D341Med (cell line): ENCODE measurements at regions not wholly inside any gene's neighbourhood (a gene's known extent, or its start where the extent isn't known, plus 50 kb on each side); places are given as distances from the start of the nearest gene placed in this dataset.

ENCODE experiments used
- DNase-seq: peaks from one replicate; pipeline ENCODE4 v3.0.0; 2012; ENCODE audit warnings: low spot score

DNA sequence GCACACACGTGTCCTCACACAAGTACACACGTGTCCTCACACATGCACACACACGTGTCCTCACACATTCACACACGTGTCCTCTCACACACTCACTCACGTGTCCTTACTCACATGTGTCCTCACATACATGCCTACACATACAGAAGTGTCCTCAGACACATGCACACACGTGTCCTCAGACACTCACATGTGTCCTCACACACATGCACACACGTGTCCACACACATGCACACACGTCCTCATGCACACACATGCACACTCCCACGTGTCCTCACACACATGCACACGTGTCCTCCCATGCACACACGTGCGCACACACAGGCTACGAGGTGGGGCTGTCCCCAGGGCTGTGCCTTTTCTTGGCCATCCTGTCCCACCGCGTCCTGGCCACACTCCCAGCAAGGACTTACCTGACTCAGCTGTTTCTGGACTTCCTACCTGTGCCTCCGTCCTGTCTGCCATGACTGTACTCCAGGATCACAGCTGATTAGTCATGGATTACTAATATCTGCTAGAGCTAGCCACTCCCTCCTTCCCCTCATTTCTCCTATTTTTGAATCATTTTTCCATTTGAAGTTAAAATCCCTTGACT, 990.2 kb downstream of the BRD1 start:
- no peak for DNase-seq

DNA sequence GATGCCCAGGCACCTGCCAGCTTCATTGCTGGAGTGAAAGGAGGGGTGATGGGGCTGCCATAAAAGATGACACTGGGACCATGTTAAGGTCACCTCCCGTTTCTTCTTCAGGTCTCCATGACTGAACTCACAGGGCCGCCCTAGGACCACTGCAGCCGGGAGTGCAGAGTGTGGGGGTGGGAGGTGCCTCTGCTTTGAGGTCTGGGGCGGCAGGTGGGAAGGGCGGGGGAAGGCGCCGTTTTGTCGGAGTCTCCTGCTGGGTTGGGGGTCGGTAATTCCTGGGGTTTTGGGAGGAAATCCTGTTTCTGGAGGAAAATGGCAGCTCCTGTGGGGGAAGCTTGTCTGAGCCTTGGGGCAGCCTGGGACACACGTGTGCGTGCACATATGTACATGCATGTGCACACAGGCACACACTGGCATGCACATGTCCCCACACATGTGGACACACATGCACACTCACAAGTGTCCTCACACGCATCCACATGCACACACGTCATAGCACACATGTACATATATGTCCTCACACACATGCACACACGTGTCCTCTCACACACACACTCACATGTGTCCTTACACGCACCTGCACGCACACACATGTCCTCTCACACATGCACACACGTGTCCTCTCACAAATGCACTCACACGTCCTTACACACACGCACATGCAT, 990.9 kb downstream of the BRD1 start:
- DNase-seq: no peak

DNA sequence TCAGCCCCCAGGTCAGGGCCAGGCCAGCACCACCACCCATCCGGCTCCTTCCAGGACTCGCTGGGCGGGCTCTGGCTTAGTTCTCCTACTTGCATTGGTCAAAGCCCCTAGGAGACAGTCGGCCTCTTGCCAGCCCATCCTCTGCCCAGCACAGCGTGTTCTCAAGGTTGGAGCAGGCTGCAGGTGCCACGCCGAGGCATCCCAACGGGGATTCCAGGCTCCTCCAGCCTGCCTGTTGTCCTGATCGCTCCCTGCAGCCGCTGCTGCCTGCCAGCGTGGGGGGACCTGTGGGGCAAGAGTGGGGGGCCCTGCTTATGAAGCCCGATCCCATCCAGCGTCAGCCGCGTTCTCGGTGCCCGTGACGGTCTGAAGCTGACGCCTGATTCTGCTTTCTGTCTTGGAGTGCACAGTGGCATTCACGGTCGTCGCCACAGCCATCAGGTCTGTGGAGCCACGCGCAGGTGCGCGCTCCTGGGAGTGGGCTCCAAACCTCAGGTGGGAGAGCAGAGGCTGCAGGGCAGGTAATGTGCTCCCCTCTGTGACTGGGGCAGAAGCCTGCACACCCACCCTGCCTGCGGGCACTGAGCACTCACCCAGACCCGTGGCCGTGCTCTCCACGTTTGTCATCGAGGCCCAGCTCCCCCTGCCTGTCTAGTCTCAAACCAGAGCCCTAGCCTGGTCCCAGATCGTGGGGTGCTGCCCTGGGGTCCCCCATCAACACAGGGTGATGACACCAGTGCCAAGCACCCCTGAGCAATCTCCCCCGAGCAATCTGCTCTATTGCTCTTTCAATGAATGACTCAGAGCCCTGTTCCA, 991.6 kb downstream of the BRD1 start:
- no peak for DNase-seq

DNA sequence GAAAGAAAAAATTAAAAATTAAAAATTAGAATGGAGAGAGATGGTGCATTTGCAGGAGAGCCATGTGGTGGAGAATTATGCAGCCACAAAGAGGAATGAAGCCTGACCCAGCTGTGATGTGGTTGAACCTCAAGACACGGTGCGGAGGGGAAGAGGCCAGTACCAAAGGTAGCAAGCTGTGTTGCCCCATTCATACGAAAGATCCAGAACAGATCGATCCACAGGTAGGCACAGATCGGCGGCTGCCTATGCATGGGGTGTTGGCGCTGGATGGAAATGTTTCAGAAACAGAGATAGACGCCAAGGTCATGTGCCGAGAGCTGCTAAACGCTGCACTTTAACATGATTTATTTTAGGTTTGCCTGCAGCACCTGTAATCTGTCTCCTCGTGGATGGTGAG, 992.3 kb downstream of the BRD1 start:
- no peak for DNase-seq

DNA sequence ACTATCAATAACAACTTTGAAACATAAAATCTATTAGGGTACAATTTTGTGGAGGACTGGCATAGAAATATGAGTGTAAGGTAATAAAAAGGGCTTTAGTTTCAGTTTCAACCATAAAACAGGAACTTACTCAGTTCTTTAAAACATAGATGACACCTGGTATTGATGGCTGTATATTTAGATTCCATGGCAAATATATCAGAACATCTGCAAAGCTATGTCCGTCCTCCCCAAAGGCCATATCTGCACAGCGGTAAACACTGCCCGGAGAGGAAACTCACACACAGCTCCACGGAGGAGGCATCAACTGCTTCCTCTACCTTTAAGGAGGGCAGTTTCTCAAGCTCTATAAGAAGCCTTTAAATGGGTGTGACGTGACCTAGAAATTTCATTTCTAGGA, 993.3 kb downstream of the BRD1 start:
- DNase-seq: no peak

DNA sequence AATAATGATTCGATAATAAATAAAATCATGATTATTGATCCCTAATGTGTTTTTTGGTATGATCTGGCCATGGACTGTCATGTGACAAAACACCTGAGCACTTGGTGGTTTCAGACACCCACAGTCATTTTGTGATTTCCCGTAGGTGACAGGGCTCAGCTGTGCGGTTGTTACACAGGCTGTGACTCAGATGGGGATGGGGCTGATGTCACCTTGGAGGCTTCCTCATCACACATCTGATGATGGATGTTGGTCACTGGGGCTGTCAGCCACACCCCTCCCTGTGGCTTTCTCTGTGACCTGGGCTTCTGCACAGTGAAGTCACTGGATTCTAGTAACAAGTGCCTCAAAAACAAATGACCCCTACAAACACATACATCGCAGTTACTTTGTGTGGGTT, 995.1 kb downstream of the BRD1 start:
- DNase-seq: no peak

DNA sequence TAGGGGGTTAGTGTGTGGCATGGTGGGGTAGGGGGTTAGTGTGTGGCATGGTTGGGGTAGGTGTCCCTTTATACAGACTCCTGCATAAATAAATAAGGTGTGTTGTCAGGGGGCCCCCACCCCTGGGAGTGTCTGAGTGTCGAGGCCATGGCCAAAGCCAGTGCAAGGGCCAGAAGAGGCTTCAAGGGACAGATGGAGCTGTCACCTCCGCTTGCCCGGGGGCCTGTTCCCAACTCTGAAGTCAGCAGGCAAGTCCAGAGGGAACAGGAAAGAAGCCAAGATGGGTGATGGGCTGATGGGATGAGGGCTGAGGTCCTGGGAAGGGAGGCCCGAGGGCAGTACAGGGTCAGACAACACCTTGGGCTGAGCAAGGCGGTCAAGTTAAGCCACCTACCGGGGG, 997.8 kb downstream of the BRD1 start:
- DNase-seq: no peak

DNA sequence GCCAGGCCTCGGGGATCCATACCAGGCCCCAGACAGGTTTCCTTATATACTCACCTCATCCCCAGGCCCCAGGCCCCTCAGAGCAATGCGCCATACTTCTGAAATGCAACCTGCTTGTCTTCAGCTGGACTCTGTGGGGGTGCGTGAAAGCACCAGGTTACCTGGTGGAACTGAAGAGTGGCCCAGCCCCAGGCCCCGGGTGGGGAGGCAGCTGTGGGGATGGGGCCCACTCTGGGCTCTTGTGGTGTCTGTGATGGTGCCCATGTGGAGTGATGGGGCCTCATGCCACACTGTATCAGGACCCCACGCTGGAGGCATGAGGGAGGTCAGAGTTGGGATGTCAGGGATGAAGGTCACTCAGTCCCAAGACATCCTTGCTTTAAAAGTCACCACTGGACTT, 999.0 kb downstream of the BRD1 start:
- DNase-seq: no peak

DNA sequence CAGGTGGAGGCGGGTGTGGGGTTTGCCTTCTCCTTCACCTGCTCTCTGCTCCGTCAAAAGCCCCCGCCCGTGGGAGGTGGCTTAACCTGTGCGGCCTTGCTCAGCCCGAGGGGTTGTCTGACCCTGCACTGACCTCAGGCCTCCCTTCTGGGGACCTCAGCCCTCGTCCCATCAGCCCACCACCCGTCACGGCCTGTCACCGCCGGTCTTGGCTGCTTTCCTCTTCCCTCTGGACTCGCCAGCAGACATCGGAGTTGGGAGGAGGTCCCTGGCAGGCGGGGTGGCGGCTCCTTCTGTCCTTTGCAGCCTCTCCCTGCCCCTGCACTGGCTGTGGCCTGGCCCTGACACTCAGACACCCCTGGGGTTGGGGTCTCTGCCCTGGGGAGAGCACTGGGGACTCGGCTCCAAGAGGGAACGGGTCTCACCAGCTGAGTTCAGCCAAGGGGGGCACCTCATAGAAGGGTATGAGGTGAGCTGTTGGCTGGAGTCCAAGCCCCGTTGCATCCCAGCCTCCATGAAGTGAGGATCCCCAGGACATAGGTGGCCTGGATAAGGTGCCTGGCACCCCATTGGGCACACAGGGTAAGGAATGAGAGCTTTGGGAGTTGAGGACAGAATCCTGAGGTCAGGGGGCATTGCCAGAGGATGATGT, 999.6 kb downstream of the BRD1 start:
- DNase-seq: no peak

DNA sequence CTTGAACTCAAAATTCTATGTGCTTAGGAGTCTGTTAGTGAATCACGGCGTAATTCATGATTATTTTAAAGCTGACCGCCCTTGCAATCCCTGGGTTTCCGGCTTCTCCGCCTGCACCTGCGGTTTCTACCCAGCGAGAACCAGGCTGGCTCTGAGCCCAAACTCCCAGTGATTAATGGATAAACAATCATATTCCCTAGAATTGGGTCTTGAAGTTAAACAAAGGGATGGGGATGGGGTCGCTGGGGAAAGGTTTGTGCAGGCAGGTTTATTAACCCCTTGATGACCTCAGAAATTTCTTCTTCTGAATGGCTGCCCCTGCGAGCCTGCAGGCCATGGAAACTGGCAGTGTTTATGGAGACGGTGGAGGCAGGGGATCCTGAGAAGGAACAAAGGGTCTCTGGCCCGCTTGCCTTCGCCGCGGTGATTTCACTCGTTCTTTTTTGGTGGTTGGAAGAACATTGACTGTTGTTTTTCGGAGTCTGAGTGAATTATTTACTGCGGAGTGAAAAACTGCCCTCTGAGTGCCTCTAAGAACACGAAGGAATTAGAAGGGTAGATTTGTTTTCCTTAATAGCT, 1000.3 kb downstream of the BRD1 start:
- DNase-seq: no peak

DNA sequence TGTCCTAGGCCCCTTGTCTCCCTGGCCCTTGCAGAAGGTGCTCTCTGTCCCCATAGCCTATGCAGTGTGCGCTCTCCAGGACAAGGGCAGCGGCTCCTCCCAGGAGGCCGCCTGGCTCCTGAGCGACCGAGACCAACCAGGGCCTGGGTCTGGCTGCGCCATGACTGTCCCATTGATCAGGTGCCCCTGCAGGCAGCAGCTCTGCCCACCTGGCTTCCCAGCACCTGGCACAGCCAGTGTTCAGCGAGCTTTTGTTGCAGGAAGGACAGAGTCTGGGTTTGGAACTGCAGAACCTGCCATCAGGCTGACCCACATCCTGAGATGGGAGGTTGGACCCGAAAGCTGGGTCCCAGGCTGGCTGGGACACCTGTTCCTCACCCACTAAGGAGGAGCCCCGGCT, 1001.1 kb downstream of the BRD1 start:
- no peak for DNase-seq

DNA sequence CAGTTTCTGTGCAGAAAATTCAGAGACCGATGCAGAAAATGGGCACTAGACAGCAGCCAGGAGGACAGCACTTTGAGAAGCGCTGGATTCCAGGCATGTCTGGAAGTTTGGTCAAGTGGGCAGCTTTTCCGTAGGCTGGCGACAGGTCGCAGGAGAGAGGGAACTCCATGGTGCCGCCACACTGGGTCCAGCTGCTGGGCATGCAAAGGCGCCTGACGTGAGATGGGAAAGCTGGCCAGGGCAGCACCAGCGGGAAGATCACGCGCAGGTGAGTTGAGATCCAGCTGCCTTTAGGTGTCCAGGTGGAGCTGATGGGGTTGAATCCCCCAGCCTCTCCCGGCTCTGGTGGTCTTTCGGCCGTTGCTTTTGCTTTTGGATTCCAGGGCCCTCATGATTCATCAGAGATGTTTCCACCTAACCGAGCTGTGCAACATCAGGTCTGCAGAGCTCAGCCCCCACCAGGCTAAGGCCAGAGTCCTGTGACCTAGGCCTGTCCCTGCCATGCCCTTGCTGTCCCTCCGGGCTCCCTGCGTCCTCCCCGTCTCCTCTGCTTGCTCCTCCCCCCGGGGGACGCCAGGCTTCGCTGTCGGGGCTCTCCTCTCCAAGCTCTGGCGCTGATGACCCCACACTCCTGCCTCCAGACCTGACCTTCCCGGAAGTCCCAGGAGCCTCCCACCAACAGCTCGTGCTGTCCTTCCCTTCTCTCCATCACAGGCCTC, 1001.7 kb downstream of the BRD1 start:
- DNase-seq: no peak

DNA sequence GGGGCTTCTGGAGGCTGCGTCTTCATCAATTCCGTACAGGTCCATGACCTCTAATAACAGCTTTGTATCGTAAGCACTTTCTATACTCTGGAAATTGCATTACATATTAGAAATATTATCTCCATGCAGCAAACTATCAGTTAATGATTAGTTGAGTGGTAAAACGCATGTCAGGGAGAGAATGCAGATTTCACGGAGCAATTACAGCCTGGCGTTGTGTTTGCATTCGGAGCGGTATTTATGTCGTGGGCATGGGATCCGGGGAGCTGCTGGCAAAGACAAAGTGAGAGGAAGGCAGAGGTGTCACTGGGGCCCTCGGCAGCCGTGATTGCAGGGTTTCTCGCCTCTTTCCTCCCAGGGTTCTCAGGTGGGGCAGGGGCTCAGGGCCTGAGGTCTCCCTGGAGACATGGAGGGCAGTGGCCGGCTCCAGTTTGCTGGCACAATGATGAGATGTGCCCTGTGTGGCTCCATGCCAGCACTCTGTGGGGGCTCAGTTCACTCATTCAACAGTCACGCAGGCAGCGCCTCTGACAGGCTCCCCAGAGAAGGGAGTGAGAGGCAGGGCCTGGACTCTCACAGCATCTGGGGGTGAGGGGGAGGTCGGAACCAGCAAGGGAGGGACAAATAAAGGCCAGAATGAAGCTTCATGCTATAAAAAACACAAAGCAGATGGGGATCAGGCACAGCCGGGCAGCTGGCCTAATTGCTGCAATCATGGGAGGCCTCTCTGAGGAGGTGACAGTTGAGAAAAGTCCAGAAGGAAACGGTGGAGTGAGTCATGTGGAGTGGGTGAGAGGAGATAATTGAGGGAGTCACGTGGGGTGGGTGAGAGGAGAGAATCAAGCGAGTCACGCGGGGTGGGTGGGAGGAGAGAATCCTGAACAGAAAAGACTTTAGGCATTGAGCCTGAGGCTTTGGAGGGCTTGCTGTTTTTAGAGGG, 1002.7 kb downstream of the BRD1 start:
- no peak for DNase-seq

DNA sequence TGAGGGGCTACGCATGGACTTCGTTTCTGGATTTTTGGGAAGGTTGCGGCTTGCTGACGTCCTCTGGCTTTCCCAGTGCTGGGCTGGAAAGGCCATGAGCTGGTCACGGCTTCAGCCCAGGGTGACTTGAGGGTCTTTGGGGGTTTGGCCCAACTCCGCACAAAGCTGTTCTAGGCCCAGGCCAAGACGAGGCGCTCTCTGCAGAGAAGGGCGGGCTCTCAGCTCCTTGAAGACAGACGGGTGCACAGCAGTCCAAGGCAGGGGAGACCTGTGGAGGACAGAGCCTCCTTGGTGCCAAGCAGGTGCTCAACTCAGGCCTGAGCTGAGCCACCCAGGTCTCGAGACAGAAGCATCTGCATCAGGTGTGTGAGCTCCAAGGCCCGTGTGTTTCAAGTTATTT, 1003.7 kb downstream of the BRD1 start:
- DNase-seq: no peak

DNA sequence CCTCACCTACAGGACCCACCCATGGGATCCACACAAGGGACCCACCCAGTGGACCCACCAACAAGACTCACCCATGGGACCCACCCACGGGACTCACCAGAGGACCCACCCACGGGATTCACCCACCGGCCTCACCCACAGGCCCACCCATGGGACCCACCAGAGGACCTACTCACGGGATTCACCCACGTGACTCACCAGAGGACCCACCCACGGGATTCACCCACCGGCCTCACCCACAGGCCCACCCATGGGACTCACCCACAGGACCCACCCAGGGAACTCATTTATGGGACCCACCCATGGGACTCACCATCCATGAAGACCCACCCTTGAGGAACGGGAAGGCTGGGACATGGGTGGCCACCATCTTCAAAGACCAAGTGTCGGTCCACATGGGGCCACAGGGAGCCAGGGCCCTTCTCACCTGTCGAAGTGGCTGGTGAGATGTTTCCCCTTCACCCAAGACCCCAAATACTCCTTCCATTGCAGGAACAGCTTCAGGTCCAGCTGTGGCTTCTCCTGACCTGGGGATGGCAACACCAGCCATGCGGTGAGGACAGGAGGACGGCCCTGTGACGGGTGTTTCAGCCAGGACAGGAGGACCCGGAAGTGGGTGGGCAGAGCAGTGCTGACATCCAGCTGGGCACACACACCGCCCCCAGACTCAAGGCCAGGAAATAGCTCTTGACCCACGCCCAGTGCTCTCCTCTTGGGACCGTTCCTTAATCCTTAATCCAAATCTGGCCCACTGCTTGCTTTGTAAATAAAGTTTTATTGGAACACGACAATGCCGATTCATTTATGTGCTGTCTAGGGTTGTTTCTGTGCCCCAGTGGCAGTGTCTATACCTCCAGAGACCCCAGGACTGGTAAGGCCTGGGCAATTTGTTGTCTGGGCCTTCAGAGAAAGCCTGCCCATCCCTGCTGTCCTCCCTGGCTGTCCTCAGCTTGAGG, 1005.1 kb downstream of the BRD1 start:
- no peak for DNase-seq

DNA sequence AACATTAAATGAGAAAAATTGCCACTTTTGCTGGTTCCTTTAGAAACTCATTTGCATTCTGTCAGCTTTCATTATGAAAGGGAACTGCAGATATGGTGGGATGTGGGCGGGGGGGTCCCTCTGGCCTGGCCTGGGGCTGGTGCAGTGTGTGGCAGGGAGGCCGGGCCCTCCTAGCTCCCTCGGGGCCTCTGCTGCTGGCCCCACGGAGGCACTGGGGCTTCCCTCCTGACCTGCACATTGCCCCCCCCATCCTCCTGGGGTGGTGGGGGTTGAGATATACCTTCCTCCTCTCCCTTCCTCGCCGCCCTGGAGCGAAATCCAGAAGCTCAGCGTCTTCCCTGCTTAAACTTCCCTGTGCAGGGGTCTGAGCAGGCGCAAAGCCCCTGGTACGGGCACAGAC, 1005.9 kb downstream of the BRD1 start:
- DNase-seq: no peak

DNA sequence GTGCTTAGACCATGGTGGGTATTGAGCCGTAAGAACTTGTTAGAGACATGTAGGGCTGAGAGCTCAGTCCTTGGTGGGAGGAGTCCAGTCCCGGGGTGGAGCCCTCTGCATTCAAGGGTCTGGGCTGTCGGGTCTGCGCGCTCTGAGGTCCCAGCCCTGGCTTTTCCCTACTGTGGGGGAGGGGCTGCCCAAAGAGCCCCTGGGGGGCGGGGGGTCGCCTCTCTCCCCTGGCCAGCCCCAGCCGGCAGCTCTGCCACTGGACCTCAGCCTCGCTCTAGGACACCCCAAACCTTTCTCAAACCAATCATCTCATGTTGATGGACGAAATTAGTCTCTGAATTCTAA, 1006.4 kb downstream of the BRD1 start:
- DNase-seq: no peak

DNA sequence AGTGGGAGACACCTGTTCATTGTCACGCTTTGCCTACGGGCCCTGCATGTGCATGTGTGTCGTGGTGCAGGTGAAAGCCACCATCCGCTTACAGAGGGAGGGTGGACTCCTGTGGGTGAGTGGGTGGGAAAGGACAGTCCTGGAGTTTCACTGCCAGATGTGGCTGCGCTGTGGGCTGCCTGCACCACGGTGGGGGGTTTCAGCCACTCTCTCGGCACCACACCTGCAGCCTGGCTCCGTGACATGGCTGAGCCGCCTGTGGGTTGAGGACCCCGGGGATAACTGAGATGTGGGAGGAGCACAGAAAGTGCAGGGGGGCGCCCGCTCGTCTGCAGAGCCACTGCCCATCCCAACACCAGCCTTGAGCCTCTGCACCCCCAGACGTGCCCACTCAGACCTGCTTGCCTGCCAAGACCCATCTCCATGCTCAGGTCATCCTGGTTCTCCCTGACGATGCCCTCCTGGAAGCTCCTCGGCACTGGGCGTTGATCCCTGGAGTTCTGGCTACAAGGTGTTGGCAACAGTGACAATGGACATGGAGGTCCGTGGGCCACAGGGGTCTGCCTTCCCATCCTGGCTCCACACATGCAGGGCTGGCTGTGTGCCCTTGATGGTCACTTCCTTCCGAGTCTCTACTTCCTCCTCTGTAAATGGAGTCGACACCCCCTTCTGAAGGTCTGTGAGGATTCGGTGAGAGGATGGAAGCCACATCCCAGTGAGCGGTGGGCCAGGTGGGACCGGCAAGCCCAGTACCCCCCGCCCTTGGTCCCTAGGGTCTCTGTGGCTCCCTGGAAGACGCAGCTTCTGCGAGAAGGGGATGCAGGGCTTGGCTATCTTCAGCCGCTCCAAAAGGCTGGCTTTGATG, 1007.0 kb downstream of the BRD1 start:
- no peak for DNase-seq

DNA sequence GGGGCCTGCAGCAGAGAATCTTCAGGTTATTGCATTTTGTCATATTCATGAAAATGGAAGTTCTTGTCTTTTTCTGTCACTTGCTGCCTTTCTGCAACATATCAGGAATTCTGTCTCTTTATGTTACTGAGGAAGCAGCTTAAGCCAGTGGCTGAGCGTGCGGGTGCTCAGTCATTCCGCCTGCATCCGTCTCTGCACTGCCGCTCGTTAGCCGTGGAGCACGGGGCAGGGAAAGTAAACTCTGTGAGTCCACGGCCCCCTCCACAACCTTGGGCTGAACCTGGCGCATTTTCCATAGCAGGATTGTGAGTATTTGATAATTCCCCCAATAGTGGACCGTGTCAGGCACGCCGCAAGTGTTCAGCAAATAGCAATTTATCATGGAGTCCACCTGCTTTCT, 1007.7 kb downstream of the BRD1 start:
- DNase-seq: no peak
